AG04449 (cell line): ENCODE measurements at regions not wholly inside any gene's neighbourhood (a gene's known extent, or its start where the extent isn't known, plus 50 kb on each side); places are given as distances from the start of the nearest gene placed in this dataset.

Experiments used
- CTCF ChIA-PET: fragments of 350-600 bp; formaldehyde crosslinking; extraction: SDS; loops from one replicate; lab custom pipeline; 2021; ENCODE audit warnings: antibody characterized with exemption; lab: Yijun Ruan, JAX
- POLR2A ChIA-PET: fragments of 400-600, 350-600 bp; formaldehyde crosslinking; extraction: SDS; loops from one replicate; lab custom pipeline; 2020; ENCODE audit warnings: antibody characterized with exemption, inconsistent platforms; lab: Yijun Ruan, JAX
- DNase-seq: peaks from one replicate; pipeline ENCODE4 v3.0.0-alpha.2; 2010; ENCODE audit warnings: low read depth, low spot score
- H3K4me3 ChIP-seq: 2 replicates; pipeline ENCODE4 v1.5.1; 2011; ENCODE audit warnings: low read depth, mild to moderate bottlenecking, control low read depth, low read length
- TF ChIP-seq, protein P1 (sequence below): IDR thresholded peaks from one replicate; pipeline ENCODE4 v1.5.1; 2011; ENCODE audit warnings: mild to moderate bottlenecking, moderate library complexity, low read length, control low read depth, inconsistent platforms; ENCODE audit not compliant: insufficient read depth; ENCODE audit errors: missing control alignments

DNA sequence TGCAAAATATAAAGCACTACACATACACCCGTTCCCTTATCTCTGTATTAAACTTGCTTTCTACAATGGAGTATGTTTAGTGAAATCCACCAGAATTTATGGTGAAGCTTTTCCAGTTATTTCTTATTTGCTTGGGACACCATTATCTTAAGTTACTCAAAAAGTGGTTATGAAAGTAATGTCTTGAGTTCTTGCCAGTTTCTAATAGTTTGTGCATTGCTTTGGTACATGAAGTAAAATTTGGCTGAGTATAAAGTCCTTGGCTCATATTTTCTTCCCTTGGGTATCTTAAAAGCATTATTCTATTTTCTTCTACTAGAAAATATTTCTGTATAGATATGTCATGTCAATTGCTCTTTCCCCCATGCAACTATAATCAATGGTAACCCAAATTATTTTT, 85.2 kb downstream of the POLR1F start:
- ChIA-PET CTCF (no interaction called here), POLR2A (no interaction called here)
- H3K4me3 ChIP-seq, result no peak overlapping the region
- DNase-seq, result no peak
- TF ChIP-seq, protein P1, sequence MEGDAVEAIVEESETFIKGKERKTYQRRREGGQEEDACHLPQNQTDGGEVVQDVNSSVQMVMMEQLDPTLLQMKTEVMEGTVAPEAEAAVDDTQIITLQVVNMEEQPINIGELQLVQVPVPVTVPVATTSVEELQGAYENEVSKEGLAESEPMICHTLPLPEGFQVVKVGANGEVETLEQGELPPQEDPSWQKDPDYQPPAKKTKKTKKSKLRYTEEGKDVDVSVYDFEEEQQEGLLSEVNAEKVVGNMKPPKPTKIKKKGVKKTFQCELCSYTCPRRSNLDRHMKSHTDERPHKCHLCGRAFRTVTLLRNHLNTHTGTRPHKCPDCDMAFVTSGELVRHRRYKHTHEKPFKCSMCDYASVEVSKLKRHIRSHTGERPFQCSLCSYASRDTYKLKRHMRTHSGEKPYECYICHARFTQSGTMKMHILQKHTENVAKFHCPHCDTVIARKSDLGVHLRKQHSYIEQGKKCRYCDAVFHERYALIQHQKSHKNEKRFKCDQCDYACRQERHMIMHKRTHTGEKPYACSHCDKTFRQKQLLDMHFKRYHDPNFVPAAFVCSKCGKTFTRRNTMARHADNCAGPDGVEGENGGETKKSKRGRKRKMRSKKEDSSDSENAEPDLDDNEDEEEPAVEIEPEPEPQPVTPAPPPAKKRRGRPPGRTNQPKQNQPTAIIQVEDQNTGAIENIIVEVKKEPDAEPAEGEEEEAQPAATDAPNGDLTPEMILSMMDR, result no peak

DNA sequence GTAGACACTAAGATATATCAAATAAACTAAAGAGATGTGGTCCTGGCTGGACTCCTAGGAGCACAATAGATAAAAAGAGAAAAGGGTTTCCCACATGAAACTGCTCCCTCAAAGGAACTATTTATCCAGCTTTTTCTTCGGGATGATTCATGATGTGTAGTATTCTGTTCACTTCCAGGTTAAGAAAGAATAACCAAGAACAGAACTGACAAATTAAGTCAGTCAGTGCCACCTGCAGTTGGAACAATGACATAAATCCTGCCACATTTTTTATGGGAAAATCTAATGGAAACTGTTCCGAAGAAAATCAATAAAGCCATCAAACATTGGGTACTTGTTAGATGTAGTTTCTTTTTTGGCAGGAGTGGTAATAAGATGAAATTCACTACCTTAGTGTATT, 87.1 kb downstream of the POLR1F start:
- POLR2A ChIA-PET, result no interaction called here
- DNase-seq, result no peak
- no peak overlapping the region for H3K4me3 ChIP-seq
- CTCF ChIA-PET, result no interaction called here
- TF ChIP-seq, protein P1, result no peak

DNA sequence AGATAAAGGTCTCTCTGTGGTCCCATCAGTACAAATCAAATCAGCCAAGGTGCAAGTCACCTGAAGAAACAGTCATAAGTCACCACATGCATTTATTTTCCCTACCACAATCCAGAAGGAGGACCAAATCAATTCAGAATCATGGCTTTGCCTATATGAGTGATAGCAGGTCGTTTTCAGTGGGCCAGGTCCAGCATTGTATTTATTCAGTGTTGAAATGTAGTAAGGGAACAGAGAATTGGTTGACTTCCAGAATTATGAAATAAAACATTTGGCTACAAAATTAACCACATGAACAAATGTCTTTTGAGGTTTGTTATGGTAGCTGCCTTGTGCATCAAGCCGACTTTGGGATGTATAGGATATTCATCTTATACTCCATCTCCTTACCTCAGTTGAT, 88.4 kb downstream of the POLR1F start:
- CTCF ChIA-PET, result interaction anchor here (0.6 kb wide), 1 partner anchor 486 kb away, joined by 3 read pairs; no protein-coding TSS in a partner anchor

DNA sequence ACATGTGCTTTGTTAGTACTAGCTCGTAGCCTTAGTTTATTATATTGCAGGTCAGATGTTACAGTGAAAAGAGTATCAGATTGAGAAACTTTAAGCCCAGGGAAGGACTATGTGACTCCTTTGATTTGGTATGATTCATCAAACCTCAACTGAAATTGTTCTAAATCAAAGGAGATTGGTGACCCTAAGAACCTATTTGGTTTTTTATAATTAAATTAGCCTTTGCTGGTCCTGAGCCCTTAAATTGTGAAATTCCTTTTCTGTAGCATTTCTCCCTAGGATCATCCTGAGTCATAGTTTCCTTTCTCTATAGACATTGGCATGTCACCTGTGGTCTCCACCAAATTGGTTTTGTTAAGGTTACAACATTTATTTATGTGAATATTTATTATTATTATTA, 89.7 kb downstream of the POLR1F start:
- ChIA-PET CTCF (interaction anchor here (1.4 kb wide), 1 partner anchor 979 kb away, joined by 4 read pairs; no protein-coding TSS in a partner anchor), POLR2A (no interaction called here)
- H3K4me3 ChIP-seq, result no peak overlapping the region
- TF ChIP-seq, protein P1, result no peak
- DNase-seq, result no peak

More for the DNA sequence above, 88.4 kb downstream of the POLR1F start:
- POLR2A ChIA-PET, result no interaction called here
- no peak overlapping the region for H3K4me3 ChIP-seq
- TF ChIP-seq, protein P1, result no peak
- DNase-seq, result no peak

DNA sequence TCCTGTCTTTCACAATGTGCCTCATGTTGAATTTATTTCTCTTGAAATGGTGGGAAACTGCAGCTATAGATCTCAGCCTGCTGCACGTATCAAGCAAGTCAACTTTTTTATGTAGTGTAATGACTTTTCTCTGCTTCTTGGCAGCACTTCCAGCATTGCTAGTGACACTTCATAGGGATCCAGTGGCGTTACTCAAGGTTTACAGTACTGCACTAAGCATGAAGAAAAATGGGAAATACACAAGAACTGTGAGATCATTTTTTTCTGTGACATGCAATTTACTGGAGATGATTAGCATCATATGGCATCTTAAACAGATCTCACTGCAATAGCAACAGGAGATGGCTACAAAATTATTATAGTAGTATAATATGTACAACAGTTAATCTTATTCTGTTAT, 90.9 kb downstream of the POLR1F start:
- TF ChIP-seq, protein P1, result no peak
- no peak overlapping the region for H3K4me3 ChIP-seq
- no peak for DNase-seq
- ChIA-PET POLR2A (no interaction called here), CTCF (interaction anchor here (1.4 kb wide), 1 partner anchor 981 kb away, joined by 4 read pairs; no protein-coding TSS in a partner anchor)

DNA sequence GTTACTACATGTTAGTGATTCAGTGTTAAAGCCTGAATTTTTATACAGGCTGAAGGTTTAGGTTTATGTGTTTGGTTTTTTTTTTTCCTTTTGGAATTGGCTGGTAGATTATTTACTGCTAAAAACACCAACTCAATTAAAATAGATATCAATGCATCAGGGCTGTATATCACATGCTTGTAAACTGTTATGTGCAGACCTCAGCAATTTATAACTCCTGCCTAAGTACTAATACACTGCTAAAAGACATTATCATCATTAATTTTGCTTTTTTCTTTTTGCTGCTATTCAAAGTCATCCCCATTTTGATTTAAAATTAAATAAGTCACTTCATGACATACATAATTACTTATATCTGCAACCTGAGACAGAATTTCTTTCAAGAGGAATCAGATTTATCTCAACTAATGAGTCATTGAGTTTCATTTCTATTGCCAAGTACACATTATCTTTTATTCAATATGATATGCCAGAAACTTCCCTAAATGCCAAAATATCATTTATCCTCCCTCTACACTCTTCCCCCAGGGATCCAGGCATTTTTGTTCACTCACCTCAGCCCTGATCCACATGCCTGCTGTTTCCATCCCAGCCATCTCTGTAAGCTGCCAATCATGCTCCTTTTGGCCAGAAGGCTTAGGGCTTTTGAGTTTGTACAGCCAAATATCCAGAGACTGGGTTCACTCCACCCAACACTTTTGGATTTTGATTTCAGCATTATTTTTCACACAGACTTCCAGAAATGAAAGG, 98.5 kb downstream of the POLR1F start:
- TF ChIP-seq, protein P1, result no peak
- POLR2A ChIA-PET, result no interaction called here
- no peak overlapping the region for H3K4me3 ChIP-seq
- CTCF ChIA-PET, result no interaction called here
- no peak for DNase-seq
